Loucy (cell line): ENCODE measurements at regions not wholly inside any gene's neighbourhood (a gene's known extent, or its start where the extent isn't known, plus 50 kb on each side); places are given as distances from the start of the nearest gene placed in this dataset.

Experiments
- H2AFZ ChIP-seq: fragments of 200-600 bp; sonication (generic); 2 replicates; pipeline ENCODE4 v1.6.0; 2016; ENCODE audit warnings: antibody characterized with exemption, mild to moderate bottlenecking, low read length, moderate library complexity
- H3F3A ChIP-seq: fragments of 200-600 bp; 2 replicates; pipeline ENCODE4 v1.6.0; 2016; ENCODE audit warnings: antibody characterized with exemption, low read depth, mild to moderate bottlenecking
- H3K27me3 ChIP-seq: fragments of 200-600 bp; sonication (generic); 2 replicates; pipeline ENCODE4 v1.6.1; 2014; ENCODE audit warnings: low read length, mild to moderate bottlenecking; ENCODE audit not compliant: insufficient read depth, poor library complexity, severe bottlenecking
- H3K36me3 ChIP-seq: fragments of 200-600 bp; sonication (generic); 2 replicates; pipeline ENCODE4 v1.6.1; 2016; ENCODE audit warnings: low read length; ENCODE audit not compliant: insufficient read depth
- H3K4me1 ChIP-seq: fragments of 200-600 bp; sonication (generic); 2 replicates; pipeline ENCODE4 v1.5.1; 2014; ENCODE audit warnings: low read length, mild to moderate bottlenecking; ENCODE audit not compliant: insufficient read depth, poor library complexity, severe bottlenecking
- H3K4me2 ChIP-seq: fragments of 200-600 bp; sonication (generic); 2 replicates; pipeline ENCODE4 v1.6.0; 2014; ENCODE audit warnings: antibody characterized with exemption, low read length, low read depth, mild to moderate bottlenecking; ENCODE audit not compliant: poor library complexity, severe bottlenecking
- H3K4me3 ChIP-seq: fragments of 200-600 bp; sonication (generic); 2 replicates; pipeline ENCODE4 v1.5.1; 2014; ENCODE audit warnings: low read length, mild to moderate bottlenecking, mixed read lengths; ENCODE audit not compliant: poor library complexity, severe bottlenecking
- H3K79me2 ChIP-seq: fragments of 200-600 bp; sonication (generic); 2 replicates; pipeline ENCODE4 v1.6.1; 2014; ENCODE audit warnings: low read length; ENCODE audit not compliant: insufficient read depth
- H3K9ac ChIP-seq: fragments of 200-600 bp; sonication (generic); 2 replicates; pipeline ENCODE4 v1.6.0; 2014; ENCODE audit warnings: mild to moderate bottlenecking, low read depth, low read length, moderate library complexity; ENCODE audit not compliant: poor library complexity, severe bottlenecking
- H3K9me2 ChIP-seq: fragments of 200-600 bp; sonication (generic); replicated peaks from 2 replicates; pipeline ENCODE4 v1.6.1; 2016; ENCODE audit warnings: low read depth, low read length, mixed read lengths
- H3K9me3 ChIP-seq: fragments of 200-600 bp; sonication (generic); 2 replicates; pipeline ENCODE4 v1.6.1; 2014; ENCODE audit warnings: mild to moderate bottlenecking, antibody characterized with exemption, low read length, low read depth; ENCODE audit not compliant: insufficient read depth
- H4K20me1 ChIP-seq: fragments of 200-600 bp; sonication (generic); 2 replicates; pipeline ENCODE4 v1.6.0; 2014; ENCODE audit warnings: antibody characterized with exemption, low read length, mild to moderate bottlenecking; ENCODE audit not compliant: insufficient read depth, poor library complexity, severe bottlenecking
- EZH2phosphoT487 ChIP-seq: fragments of 200-600 bp; IDR thresholded peaks from 2 replicates; pipeline ENCODE4 v1.6.1; 2018; ENCODE audit warnings: antibody characterized with exemption, mild to moderate bottlenecking, moderate library complexity, borderline replicate concordance
- TF ChIP-seq, protein P1 (sequence below): fragments of 200-600 bp; sonication (generic); conservative IDR thresholded peaks from 2 replicates; pipeline ENCODE4 v1.5.1; 2014; ENCODE audit warnings: mild to moderate bottlenecking, antibody characterized with exemption, low read length

DNA sequence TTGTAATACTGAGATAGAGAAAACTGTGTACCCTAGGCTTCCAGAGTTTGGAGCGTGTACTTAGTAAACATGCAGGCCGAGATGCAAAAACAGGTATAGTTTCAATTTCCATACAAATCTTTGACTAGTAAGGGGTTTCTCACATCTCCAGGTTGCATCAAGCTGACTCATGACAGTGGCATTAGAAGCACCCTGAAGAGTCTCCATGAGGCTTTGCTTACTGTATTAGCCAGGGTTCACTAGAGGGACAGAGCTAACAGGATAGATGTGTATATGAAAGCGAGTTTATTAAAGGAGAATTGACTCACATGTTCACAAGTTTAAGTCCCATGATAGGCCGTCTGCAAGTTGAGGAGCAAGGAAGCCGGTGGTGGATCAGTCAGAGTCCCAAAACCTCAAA is 275.3 kb upstream of the CDH6 start:
- Histone ChIP-seq H3K9me2 (no peaks in the 10 kb centered on the region), H3K9ac (no peak overlapping the region), H3K4me1 (no peaks in the 10 kb centered on the region), H3K27me3 (no peaks in the 10 kb centered on the region), H3K4me2 (no peak overlapping the region), H4K20me1 (no peaks in the 10 kb centered on the region), H3K4me3 (no peak overlapping the region), H3F3A (no peaks in the 10 kb centered on the region), H3K9me3 (no peaks in the 10 kb centered on the region), H2AFZ (no peak overlapping the region), H3K79me2 (no peaks in the 10 kb centered on the region), H3K36me3 (no peaks in the 10 kb centered on the region)
- TF ChIP-seq EZH2phosphoT487 = no peak
- TF ChIP-seq, protein P1, sequence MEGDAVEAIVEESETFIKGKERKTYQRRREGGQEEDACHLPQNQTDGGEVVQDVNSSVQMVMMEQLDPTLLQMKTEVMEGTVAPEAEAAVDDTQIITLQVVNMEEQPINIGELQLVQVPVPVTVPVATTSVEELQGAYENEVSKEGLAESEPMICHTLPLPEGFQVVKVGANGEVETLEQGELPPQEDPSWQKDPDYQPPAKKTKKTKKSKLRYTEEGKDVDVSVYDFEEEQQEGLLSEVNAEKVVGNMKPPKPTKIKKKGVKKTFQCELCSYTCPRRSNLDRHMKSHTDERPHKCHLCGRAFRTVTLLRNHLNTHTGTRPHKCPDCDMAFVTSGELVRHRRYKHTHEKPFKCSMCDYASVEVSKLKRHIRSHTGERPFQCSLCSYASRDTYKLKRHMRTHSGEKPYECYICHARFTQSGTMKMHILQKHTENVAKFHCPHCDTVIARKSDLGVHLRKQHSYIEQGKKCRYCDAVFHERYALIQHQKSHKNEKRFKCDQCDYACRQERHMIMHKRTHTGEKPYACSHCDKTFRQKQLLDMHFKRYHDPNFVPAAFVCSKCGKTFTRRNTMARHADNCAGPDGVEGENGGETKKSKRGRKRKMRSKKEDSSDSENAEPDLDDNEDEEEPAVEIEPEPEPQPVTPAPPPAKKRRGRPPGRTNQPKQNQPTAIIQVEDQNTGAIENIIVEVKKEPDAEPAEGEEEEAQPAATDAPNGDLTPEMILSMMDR = no peak

DNA sequence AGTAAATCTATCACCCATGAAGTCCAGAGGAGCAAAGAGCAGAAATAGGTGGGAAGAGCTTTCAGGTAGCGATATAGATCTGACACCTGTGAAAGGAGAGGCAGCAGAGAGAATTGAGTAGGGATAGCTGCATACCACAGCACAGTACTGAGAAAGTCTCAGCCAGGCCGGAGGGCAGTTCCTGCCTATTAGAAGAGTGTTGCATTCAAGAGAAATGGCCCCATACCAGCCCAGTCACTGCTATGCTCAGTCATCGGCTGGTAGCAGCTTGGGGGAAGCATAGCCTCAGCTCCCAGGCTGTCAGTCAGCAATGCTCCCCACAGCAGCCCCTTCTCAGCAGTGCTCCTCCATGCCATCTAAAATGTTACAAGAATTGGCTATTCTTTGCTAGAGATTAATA is 285.1 kb upstream of the CDH6 start:
- no peaks in the 10 kb centered on the region for H3K36me3 ChIP-seq
- no peaks in the 10 kb centered on the region for H3F3A ChIP-seq
- H4K20me1 ChIP-seq = no peaks in the 10 kb centered on the region
- H3K27me3 ChIP-seq = no peaks in the 10 kb centered on the region
- TF ChIP-seq, protein P1 = no peak
- no peak for TF ChIP-seq EZH2phosphoT487
- H3K4me1 ChIP-seq = no peaks in the 10 kb centered on the region
- H2AFZ ChIP-seq = no peak overlapping the region
- no peaks in the 10 kb centered on the region for H3K9me2 ChIP-seq
- no peak overlapping the region for H3K4me2 ChIP-seq
- no peaks in the 10 kb centered on the region for H3K79me2 ChIP-seq
- H3K4me3 ChIP-seq = no peak overlapping the region
- no peaks in the 10 kb centered on the region for H3K9me3 ChIP-seq
- no peak overlapping the region for H3K9ac ChIP-seq

DNA sequence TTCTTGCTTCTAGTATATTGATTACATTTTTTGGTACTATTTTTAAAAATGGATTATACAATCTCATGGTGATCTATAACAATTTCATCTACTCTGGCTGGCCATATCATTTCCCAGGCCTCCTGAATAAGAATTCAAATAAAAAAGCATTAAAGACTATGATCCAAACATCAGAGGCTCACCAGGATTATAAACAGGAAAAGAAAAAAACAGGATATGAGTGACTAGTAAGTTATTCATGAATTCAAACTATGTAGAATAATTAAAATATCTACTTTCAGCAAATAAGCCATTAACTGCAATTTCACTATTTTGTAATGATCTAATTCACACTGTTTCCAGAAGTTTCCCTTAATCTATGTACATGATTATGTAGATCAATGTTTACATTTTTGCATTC is 293.1 kb upstream of the CDH6 start:
- TF ChIP-seq, protein P1 = no peak
- TF ChIP-seq EZH2phosphoT487 = no peak
- H3K4me1 ChIP-seq = no peaks in the 10 kb centered on the region
- H3K4me2 ChIP-seq = no peak overlapping the region
- H4K20me1 ChIP-seq = no peaks in the 10 kb centered on the region
- no peaks in the 10 kb centered on the region for H3F3A ChIP-seq
- no peak overlapping the region for H2AFZ ChIP-seq
- no peaks in the 10 kb centered on the region for H3K36me3 ChIP-seq
- H3K4me3 ChIP-seq = no peak overlapping the region
- H3K9me3 ChIP-seq = no peaks in the 10 kb centered on the region
- no peak overlapping the region for H3K9ac ChIP-seq
- no peaks in the 10 kb centered on the region for H3K9me2 ChIP-seq
- no peaks in the 10 kb centered on the region for H3K27me3 ChIP-seq
- no peaks in the 10 kb centered on the region for H3K79me2 ChIP-seq
